HuH-7 (cell line): ENCODE measurements at regions not wholly inside any gene's neighbourhood (a gene's known extent, or its start where the extent isn't known, plus 50 kb on each side); places are given as distances from the start of the nearest gene placed in this dataset.
"Not testable (repeated sequence)": the region's sequence is repeated elsewhere in the genome, so short reads cannot be mapped to it uniquely, and the experiment has no call there.

Experiments
- DNase-seq: peaks from one replicate; pipeline ENCODE4 v3.0.0; 2011; ENCODE audit warnings: low spot score

GRCh38 chr12:88753066-88753465 lies 172.8 kb upstream of the KITLG start:
- no peak for DNase-seq

DNA sequence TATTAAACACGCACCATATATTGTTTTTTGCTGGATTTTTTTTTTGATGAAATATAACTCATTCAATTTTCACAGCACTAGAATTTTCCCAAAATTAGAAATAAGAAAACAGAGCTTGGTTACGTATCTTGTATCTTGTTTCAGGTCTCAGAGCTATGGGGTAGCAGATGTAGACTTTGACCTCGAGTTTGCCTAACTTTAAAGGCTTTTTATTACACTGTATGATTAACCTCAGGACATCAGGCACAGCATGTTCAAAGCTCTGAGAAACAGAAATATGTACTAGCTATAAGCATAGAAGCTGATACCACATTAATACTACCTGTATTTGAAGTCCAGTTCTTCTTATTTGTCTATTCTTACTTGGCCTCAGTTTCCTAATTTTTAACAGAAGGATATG lies 171.9 kb upstream of the KITLG start:
- peak; percentile 23 for DNase-seq

DNA sequence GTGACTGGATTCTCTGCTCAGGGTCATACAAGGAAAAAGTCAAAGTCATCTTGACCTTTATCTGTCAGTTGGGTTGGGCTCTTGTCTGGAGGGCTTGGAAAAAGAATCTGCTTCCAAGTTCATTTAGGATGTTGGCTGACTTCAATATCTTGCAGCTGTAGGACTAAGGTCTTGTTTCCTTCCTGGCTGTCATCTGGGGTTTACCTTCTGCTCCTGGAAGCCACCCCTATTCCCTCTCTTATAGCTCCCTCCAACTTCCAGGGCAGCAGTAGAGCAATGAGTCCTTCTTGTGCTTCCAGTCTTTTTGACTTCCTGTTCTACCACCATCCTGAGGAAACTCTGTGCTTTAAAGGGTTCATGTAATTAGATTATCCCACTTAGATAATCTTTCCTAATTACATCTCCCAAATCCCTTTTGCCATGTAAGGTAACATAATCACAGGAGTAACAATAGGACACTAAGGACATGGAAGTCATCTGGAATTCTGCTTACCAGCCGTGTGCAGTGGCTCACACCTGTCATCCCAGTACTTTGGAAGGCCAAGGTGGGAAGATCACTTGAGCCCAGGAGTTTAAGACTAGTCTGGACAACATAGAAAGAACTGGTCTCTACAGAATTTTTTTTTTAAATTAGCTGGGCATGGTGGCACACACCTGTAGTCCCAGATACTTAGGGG lies 170.7 kb upstream of the KITLG start:
- no peak for DNase-seq

DNA sequence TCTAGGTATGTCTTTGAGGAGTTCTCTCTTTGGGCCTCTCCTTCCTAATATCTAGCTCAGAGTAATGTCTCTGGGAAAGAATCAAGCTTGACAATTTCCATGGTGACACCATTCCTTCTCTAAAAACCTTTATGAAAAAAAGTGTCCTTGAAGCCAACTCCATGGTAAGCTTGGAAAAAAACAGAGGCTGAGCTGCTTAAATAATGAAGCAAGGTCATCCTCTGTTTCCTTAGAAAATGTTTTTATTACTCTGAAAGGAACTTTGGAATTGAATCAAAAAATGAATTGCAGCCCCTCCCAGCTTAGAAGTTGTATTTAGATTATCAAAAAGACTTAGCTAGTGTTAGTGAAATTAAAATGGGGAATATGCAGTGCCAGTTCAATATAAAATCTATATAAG lies 166.1 kb upstream of the KITLG start:
- DNase-seq = no peak

DNA sequence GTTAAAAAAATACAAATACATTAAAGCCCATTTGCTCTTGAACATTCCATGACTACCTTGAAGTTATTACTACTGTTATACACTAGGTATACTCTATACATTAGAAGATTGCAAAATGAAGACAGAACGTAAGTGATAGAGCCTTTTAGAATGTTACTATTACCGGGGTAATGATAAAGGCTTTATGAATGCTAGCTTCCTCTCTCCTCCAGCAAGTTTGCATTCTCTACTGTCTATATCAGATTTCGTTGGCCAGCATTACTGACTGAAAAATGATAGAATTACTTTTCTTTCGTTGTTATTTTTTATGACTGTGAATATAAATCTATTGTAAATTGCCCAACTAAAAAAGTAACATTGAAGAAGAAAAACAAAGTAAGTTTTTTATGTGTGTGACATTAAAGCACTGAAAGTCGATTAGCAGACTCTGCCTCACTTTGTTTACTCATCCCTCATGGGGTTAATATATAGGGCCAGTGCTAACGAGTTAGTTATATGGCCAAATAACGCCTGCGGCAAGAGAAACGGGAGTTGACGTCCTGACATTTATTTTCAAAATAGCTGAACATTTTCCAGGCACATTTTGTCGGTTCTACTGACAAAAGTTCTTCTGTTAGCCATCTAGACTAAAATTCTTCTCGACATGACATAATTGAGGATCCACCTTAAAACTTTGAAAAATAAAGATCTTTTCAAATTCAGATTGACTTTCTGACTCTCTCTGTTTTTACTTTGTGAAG lies 163.8 kb upstream of the KITLG start:
- no peak for DNase-seq

GRCh38 chr12:88737838-88738472 lies 157.7 kb upstream of the KITLG start:
- no peak for DNase-seq

GRCh38 chr12:88736031-88736430 lies 155.8 kb upstream of the KITLG start:
- no peak for DNase-seq

GRCh38 chr12:88733008-88733407 lies 152.7 kb upstream of the KITLG start:
- no peak for DNase-seq

- no peak for DNase-seq
Observed at GRCh38 chr12:88729196-88729595, 148.9 kb upstream of the KITLG start.

DNA sequence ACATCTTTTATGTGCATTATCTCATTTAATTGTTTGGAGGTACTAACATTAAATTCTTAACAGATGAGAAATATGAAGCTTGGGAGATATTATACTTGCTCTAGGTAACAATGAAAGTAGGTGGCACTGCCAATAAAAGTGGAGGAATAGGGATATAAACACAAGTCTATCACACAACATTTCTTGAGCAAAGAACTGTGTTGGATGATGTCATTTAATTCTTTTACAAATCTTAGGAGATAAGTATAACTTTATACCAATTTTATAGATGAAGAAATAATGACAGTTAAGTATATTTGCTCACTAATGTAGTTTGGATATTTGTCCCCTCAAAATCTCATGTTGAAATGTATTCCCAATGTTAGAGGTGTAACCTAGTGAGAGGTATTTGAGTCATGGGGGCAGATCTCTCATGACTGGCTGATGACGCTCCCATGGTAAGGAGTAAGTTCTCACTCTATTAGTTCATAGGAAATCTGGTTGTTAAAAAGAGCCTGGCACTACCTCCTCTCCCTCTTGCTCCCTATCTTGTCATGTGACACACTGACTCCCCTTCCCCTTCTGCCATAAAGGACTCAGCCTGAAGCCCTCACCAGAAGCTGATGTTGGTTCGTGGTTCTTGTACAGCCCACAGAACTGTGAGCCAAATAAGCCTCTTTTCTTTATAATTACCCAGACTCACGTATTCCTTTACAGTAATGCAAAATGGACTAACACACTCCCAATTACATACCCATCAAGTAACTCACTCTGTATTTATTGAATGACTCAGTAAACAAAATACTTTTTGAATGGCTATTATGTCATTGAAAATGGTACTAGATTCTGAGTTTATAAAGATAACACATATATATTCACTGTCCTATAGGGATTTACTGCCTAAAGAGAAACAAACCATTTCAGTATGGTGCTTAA lies 146.8 kb upstream of the KITLG start:
- no peak for DNase-seq

- DNase-seq = no peak
Observed at GRCh38 chr12:88725592-88726143, 145.4 kb upstream of the KITLG start.

DNA sequence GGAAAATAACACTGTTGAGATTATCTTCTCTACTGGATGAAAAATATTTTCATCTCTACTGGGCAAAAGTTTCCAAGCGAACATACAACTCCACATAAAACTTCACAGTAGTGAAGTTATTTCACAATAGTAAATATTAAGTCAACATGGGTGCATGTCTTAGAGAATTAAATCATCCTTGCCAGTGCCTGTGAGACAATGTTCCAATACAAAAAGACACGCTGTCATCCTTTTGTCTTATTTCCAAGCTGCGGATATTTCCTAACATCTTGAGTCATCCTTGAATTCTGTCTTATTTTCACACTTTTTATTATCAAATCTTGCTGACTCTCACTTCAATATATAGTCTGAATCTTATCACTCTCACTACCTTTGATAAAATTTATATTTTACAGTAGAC lies 142.9 kb upstream of the KITLG start:
- no peak for DNase-seq

DNA sequence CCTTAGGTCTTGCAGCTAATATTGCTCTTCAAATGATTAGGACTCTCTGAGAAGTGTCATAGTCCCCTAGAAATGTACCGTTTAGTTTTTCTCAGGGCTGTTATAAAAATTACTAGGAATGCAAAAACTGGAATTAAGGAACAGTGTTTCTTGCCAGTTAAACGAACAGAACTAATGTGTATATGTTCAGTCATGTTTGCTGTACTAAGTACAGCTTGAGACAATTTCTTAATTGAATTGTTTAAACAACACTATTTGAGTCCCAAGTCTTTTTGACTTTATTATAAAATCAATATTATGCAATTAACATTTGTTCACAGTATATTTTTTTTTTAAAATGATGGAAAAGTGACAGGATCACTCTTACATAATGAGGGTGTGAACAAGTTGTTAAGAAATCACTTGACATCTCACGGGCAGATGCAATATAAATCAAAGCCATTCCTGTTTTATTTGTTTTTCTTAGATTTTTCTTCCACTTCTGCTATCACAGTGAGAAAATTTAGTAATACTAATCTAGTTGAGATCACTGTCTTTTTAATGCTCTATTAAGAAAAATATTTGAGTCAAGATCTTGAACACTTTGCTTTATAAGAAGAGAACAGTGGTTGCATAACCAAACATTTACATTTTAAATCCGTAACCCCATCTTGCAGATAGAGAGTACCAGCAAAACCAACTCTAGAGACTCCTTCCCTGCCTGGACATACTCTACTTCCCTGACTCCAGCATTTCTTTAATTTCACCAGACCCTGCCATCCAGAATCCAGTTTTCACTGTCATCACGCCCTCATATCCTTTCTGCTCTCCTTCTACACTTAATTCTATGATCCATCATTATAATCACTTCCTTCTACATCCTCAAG lies 140.7 kb upstream of the KITLG start:
- DNase-seq = no peak

GRCh38 chr12:88720231-88720630 lies 140.0 kb upstream of the KITLG start:
- DNase-seq = no peak

- DNase-seq = no peak
Observed at GRCh38 chr12:88717188-88717587, 136.9 kb upstream of the KITLG start.

- no peak for DNase-seq
Observed at GRCh38 chr12:88716240-88716639, 136.0 kb upstream of the KITLG start.

GRCh38 chr12:88715673-88716072 lies 135.4 kb upstream of the KITLG start:
- no peak for DNase-seq

DNA sequence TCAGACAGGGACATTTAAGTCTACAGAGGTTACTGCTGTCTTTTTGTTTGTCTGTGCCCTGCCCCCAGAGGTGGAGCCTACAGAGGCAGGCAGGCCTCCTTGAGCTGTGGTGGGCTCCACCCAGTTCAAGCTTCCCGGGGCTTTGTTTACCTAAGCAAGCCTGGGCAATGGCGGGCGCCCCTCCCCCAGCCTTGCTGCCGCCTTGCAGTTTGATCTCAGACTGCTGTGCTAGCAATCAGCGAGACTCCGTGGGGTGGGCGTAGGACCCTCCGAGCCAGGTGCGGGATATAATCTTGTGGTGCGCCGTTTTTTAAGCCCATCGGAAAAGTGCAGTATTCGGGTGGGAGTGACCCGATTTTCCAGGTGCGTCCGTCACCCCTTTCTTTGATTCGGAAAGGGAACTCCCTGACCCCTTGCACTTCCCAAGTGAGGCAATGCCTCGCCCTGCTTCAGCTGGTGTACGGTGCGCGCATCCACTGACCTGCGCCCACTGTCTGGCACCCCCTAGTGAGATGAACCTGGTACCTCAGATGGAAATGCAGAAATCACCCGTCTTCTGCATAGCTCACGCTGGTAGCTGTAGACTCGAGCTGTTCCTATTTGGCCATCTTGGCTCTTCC lies 134.1 kb upstream of the KITLG start:
- DNase-seq = not testable (repeated sequence)

DNA sequence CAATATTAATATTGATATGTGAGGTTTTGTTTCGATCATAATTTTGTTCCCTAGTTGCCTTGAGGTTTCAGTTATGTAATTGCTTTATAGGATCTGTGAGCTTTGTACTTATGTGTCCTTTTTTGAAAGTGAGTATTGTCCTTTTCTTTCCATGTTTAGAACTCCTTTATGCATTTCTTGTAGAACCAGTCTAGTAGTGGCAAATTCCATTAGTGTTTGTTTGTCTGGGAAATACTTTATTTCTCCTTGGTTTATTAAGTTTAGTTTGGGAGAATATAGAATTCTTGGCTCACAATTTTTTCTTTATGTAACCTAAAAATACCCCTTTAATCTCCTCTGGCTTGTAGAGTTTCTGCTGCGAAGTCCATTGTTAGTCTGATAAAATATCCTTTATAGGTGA lies 127.5 kb upstream of the KITLG start:
- DNase-seq = no peak

- no peak for DNase-seq
Observed at GRCh38 chr12:88706286-88706685, 126.0 kb upstream of the KITLG start.

GRCh38 chr12:88703790-88704189 lies 123.5 kb upstream of the KITLG start:
- no peak for DNase-seq
